Activated CD8-positive, alpha-beta memory T cell treated with anti-CD3 and anti-CD28 coated beads for 1 hour (primary cell): ENCODE measurements at regions not wholly inside any gene's neighbourhood (a gene's known extent, or its start where the extent isn't known, plus 50 kb on each side); places are given as distances from the start of the nearest gene placed in this dataset.

Source experiments
- DNase-seq, 2 donors: peaks; one replicate each; pipeline ENCODE4 v3.0.0-alpha.2; 2020; ENCODE audit warnings: low read depth in 1 of 2; ENCODE audit errors: extremely low read depth in 1 of 2

DNA sequence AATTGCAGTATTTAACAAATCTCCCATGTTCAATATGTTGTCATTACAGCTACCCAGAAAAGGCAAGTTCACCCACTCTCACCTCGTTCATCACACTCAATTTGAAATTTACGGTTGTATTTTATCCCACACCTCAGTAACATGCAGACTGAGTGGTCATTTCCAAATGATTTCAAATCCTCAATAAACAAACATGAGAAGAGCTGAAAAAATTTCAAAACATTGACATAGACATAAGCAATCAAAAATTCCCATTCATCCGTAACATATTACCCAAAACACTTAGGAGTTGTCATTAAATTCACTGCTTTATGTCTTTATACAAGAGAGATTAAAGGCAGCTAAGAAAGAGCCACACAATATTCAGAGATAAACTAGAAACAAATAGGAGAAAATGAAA lies 61.7 kb upstream of the NEBL start:
- no peak for DNase-seq

DNA sequence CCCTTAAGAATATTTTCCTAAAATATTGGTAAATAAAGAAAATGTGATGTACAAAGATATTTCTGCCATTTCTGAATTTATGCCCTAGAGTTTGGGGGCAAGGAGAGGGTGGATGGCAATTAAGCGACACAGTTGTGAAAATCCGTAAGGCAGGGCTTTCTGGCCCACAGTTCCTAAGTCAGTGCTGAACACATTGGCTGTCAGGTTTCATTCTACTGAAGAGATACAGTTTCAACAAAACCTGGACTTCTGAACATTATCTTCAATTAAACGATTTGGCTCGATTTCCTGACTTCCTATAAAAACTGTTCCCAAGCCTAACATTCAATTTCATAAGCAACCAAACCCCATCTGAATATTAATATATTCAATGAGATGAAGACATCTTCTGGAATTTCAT lies 61.1 kb upstream of the NEBL start:
- DNase-seq = no peak

DNA sequence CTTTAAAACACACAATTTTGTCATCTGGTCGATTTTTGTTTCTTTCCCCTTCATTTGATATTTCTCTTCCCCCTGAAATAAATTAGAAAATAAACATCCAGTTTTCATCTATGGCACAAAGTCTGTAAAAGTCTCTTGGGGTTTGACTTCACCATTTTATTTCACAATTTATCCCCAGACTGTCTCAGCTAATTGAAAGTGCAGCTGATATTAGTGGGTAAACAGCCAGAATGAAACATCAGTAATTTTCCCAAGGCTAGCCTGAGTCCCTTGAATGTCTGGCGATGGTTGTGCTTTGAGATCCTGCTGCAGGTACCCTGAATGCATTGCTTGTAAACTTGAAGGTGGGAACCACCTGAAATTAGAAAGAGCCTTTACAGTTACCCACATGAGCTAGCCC lies 60.6 kb upstream of the NEBL start:
- no peak for DNase-seq

DNA sequence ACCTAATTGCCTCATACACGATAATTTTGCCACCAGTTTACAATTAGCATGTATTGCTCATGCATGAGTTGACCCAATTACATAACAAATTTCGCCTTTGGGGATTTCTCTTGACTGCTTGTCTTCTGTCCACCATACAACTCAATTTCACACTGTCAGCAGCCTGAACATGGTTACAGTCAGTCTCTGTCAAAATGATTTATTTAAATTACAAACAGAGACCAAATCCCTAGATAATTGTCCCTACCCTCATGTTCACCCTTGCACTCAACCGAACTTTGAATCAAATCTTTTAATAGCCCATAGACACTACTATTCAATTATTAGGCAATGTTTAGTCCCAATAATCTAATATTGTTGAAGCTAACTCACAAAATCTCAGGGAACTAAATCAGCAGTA lies 59.7 kb upstream of the NEBL start:
- no peak for DNase-seq

DNA sequence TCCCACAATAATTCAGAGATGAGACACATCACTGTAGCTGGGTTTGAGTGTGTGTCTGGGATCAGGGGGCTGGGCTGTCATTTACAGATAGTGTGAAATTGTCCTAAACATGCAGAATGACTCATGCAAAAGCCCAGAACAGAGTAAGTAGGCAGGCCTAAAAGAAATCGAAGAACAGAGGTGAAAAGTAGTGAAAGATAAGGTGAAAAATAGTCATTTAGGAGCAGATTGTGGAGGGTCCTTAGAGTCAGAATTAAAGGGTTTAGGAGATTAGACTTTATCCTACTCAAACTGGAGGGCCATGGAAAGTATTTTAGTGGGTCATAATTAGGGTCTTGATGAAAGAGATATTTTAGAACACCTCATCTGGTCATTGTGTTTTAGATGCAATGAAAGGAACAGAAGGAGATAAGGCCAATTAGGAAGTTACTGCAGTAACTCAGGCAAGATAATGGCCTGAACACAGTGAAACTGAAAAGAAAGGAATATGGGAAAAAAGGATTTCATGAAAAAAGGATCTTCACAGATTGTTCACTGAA lies 58.3 kb upstream of the NEBL start:
- DNase-seq = no peak

DNA sequence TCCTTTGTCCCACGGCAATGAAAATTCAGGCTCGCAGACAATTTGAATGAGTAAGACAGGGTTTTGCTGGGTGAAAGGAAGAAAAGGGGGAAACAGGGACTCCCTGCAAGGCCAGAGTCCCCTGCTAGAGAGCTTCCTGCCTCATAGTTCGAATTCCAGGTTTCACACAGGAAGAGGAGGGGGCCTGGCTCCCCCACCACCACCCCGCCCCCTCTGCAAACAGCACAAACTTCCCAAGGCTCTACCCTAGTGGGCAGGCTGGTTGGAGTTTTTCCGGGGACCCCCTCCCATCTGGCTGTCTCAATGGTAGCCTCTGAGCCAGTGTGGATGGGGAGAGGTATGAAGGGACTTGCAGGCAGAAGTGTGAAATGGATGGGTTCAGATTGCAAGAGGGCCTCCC lies 57.4 kb upstream of the NEBL start:
- DNase-seq = no peak

DNA sequence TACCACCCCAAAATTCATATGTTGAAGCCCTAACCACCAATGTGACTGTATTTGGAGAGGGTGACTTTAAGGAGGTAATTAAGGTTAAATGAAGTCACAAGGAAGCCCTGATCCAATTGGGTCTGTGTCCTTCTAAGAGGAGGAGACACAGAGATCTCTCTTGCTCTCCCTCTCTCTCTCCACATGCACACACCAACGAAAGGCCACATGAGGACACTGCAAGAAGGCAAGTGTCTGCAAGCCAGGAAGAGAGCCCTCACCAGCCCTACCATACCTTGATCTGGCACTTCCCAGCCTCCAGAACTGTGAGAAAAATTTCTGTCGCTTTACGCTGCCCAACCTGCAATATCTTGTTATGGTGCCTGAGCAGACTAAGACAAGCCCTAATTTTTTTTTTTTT lies 56.0 kb upstream of the NEBL start:
- DNase-seq = no peak

DNA sequence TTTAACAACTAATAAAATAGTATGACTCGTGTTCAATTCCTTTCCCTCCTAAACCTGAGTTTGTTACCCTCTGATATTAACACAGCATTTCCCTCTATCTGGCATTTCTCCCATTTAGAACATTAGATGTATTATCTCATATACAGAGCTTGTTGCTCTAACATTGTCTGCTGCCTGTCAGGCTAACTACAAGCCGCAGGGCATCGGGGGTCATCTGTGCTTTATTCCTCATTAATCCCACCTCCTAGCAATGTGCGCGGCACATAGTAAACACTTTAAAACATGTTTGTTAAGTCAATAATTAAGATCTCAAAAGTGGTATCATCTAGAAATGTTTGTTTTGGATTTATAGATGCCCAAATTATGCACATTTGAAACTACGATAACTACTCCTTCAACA lies 52.9 kb upstream of the NEBL start:
- DNase-seq = no peak

DNA sequence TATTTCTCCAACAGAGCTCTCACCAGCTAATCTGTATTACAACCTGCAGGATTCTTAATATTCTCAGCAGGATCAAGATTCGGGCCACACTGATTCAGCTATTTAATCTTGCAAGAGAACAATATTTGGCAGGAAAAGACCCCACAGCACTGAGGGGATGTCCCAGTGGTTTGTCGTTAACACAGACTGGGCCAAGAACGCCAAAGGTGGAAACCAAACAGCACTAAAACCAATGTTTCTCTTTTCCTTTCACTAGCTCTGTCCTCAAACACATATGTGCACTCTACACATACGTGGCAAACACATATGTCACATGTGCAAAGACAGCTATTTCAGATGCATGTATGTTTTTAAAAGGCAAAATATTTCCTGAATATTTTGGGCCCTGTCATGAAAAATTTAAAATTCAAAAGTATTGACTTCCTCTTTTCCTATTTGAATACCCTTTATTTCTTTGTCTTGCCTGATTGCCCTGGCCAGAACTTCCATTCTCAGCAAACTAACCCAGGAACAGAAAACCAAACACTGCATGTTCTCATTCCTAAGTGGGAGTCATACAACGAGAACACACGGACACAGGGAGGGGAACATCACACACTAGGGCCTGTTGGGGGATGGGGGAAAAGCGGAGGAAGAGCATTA lies 51.7 kb upstream of the NEBL start:
- DNase-seq = no peak
